ENCODE measurements at regions not wholly inside any gene's neighbourhood (a gene's known extent, or its start where the extent isn't known, plus 50 kb on each side); places are given as distances from the start of the nearest gene placed in this dataset.

GRCh38 chr5:7179364-7179763, 216.6 kb upstream of the ADCY2 start:
- no peaks in the 10 kb centered on the region for H3K27me3 ChIP-seq (replicated peaks)
- H3K36me3 ChIP-seq (replicated peaks): no peaks in the 10 kb centered on the region
- no peak overlapping the region for H3K4me3 ChIP-seq (ENCODE audit: low read depth, low read length)
- in situ Hi-C loops (cut with HindIII; ENCODE audit: low pct_ligation_motif_present, low sequenced_read_pairs): no loop called here
- no peak for DNase-seq
- no peak overlapping the region for H3K27ac ChIP-seq
- no peak for TF ChIP-seq CTCF (IDR thresholded peaks at IDR 0.05; ENCODE audit: low read depth, low read length, missing control alignments)

DNA sequence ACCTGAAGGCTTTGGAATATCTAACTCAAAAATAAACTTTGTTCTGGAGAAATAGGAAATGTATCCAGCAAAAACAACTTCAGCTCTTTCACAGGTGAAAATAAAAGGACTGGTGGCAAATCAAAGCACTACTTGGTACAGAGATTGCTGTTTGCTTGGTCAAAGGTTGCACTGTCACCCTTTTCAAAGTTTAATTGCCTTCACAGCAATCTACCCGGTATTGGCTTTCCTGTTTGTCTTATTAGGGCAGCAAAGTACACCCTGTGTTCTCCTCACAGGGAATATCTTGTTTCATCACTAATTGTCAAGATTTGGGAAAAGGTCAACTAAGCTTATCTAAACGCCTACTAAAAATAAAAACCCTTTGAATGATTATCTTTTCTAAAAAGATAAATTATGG, 214.1 kb upstream of the ADCY2 start:
- Histone ChIP-seq H3K27ac (no peak overlapping the region), H3K27me3 (replicated peaks) (no peaks in the 10 kb centered on the region), H3K4me3 (ENCODE audit: low read depth, low read length) (no peak overlapping the region), H3K36me3 (replicated peaks) (no peaks in the 10 kb centered on the region)
- TF ChIP-seq CTCF (IDR thresholded peaks at IDR 0.05; ENCODE audit: low read depth, low read length, missing control alignments): no peak
- in situ Hi-C loops (cut with HindIII; ENCODE audit: low pct_ligation_motif_present, low sequenced_read_pairs): no loop called here
- DNase-seq: no peak

DNA sequence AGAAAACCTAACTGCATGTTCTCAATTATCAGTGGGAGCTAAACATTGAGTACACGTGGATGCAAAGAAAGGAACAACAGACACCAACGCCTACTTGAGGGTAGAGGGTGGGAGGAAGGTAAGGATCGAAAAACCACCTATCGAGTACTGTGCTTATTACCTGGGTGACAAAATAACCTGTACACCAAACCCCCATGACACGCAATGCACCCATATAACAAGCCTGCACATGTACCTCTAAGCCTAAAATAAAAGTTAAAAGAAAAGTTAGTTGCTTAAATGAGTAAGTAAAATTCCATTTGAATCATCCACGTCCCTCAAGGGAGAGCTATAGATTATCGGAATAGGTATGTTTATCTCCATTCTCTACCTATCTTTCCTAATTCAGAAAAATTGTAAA, 210.2 kb upstream of the ADCY2 start:
- TF ChIP-seq CTCF (IDR thresholded peaks at IDR 0.05; ENCODE audit: low read depth, low read length, missing control alignments): no peak
- H3K27me3 ChIP-seq (replicated peaks): no peaks in the 10 kb centered on the region
- H3K36me3 ChIP-seq (replicated peaks): no peaks in the 10 kb centered on the region
- no peak overlapping the region for H3K27ac ChIP-seq
- no peak overlapping the region for H3K4me3 ChIP-seq (ENCODE audit: low read depth, low read length)
- in situ Hi-C loops (cut with HindIII; ENCODE audit: low pct_ligation_motif_present, low sequenced_read_pairs): no loop called here
- no peak for DNase-seq

GRCh38 chr5:7186818-7187217, 209.1 kb upstream of the ADCY2 start:
- no peak overlapping the region for H3K27ac ChIP-seq
- no peak for TF ChIP-seq CTCF (IDR thresholded peaks at IDR 0.05; ENCODE audit: low read depth, low read length, missing control alignments)

GRCh38 chr5:7190712-7191250, 205.2 kb upstream of the ADCY2 start:
- Histone ChIP-seq H3K4me3 (ENCODE audit: low read depth, low read length) (no peak overlapping the region), H3K27me3 (replicated peaks) (no peaks in the 10 kb centered on the region), H3K27ac (no peak overlapping the region), H3K36me3 (replicated peaks) (no peaks in the 10 kb centered on the region)
- in situ Hi-C loops (cut with HindIII; ENCODE audit: low pct_ligation_motif_present, low sequenced_read_pairs): no loop called here
- no peak for DNase-seq
- TF ChIP-seq CTCF (IDR thresholded peaks at IDR 0.05; ENCODE audit: low read depth, low read length, missing control alignments): no peak

More at GRCh38 chr5:7186818-7187217, 209.1 kb upstream of the ADCY2 start:
- Histone ChIP-seq H3K4me3 (ENCODE audit: low read depth, low read length) (no peak overlapping the region), H3K36me3 (replicated peaks) (no peaks in the 10 kb centered on the region), H3K27me3 (replicated peaks) (no peaks in the 10 kb centered on the region)
- DNase-seq: no peak
- in situ Hi-C loops (cut with HindIII; ENCODE audit: low pct_ligation_motif_present, low sequenced_read_pairs): no loop called here

DNA sequence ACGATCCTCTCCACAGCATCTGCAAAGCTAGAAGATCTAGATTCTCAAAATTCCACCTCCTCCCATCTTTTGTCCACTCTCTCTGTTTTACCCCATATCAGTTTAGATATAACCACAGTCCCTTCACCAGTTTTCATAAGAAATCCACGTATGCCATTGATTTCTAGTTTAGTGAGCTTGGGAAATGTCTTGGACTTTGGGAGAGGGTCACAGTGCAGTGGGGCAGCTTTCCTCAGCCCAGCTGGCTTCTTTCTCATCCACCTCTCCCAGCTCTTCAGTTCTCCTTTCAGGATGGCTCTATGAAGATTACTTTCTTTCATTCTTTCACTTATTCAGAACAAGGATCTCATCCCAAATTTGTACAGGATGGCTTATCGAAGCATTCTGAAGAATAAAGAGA, 203.9 kb upstream of the ADCY2 start:
- Histone ChIP-seq H3K27me3 (replicated peaks) (no peaks in the 10 kb centered on the region), H3K27ac (no peak overlapping the region), H3K4me3 (ENCODE audit: low read depth, low read length) (no peak overlapping the region), H3K36me3 (replicated peaks) (no peaks in the 10 kb centered on the region)
- DNase-seq: no peak
- in situ Hi-C loops (cut with HindIII; ENCODE audit: low pct_ligation_motif_present, low sequenced_read_pairs): no loop called here
- TF ChIP-seq CTCF (IDR thresholded peaks at IDR 0.05; ENCODE audit: low read depth, low read length, missing control alignments): no peak
